Adrenal gland (tissue), 5 donors: ENCODE measurements at regions not wholly inside any gene's neighbourhood (a gene's known extent, or its start where the extent isn't known, plus 50 kb on each side); places are given as distances from the start of the nearest gene placed in this dataset.

Experiments used
- CTCF ChIP-seq, 6 experiments: fragments of 450-650 bp in 4 of 6; fragments of 200-600 bp in 2 of 6; sonication (generic) in 1 of 6; IDR thresholded peaks; 1 replicate in 5 of 6; 2 replicates in 1 of 6; pipeline versions ENCODE4 v1.5.1 to v1.8.0; 2016 to 2021; ENCODE audit warnings: antibody characterized with exemption in 6 of 6, mild to moderate bottlenecking in 2 of 6, moderate library complexity in 1 of 6
- POLR2A ChIP-seq, 2 donors: fragments of 450-650 bp; IDR thresholded peaks; one replicate each; pipeline ENCODE4 v1.6.1; 2017; ENCODE audit warnings: antibody characterized with exemption in 2 of 2, mild to moderate bottlenecking in 2 of 2, moderate library complexity in 1 of 2
- donor health status: DM: no; HTN: no; CAD: no.

GRCh38 chr2:52776571-52776970 is 991.0 kb upstream of the CHAC2 start:
- TF ChIP-seq POLR2A (IDR thresholded peaks at IDR 0.05) (no peak), CTCF (IDR thresholded peaks at IDR 0.05) (no peak)
